B cell (primary cell): ENCODE measurements at regions not wholly inside any gene's neighbourhood (a gene's known extent, or its start where the extent isn't known, plus 50 kb on each side); places are given as distances from the start of the nearest gene placed in this dataset.

Experiments used
- EZH2 ChIP-seq: IDR thresholded peaks from 2 replicates; pipeline ENCODE4 v1.6.1; 2012; ENCODE audit warnings: borderline replicate concordance, low read depth, mild to moderate bottlenecking, moderate library complexity, low read length; ENCODE audit not compliant: insufficient read depth, poor library complexity, severe bottlenecking
- TF ChIP-seq, protein P1 (sequence below): fragments of 200-600 bp; IDR thresholded peaks from one replicate; pipeline ENCODE4 v1.8.0; 2022; ENCODE audit warnings: antibody characterized with exemption, mild to moderate bottlenecking

DNA sequence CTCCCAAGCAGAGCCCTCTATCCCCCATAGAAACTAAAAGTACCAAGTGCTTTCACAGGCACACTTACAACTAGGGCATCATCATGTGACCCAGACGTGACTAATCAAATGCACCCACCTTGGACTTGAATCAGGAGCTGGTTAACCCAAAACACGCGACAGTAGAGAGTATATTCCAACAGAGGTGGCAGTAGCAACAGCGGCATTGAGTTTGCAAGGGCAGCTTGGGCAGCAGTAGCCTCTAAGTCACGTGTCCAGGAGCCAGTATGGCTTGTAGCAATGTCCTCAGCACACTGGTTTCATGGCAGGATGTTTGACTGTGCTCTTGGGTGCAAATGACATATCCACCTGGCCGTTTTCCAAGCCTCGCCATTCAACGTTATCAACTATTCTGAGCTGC lies 73.4 kb upstream of the DNAH5 start:
- TF ChIP-seq, protein P1, sequence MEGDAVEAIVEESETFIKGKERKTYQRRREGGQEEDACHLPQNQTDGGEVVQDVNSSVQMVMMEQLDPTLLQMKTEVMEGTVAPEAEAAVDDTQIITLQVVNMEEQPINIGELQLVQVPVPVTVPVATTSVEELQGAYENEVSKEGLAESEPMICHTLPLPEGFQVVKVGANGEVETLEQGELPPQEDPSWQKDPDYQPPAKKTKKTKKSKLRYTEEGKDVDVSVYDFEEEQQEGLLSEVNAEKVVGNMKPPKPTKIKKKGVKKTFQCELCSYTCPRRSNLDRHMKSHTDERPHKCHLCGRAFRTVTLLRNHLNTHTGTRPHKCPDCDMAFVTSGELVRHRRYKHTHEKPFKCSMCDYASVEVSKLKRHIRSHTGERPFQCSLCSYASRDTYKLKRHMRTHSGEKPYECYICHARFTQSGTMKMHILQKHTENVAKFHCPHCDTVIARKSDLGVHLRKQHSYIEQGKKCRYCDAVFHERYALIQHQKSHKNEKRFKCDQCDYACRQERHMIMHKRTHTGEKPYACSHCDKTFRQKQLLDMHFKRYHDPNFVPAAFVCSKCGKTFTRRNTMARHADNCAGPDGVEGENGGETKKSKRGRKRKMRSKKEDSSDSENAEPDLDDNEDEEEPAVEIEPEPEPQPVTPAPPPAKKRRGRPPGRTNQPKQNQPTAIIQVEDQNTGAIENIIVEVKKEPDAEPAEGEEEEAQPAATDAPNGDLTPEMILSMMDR, result no peak
- TF ChIP-seq EZH2, result no peak
